ENCODE measurements at regions not wholly inside any gene's neighbourhood (a gene's known extent, or its start where the extent isn't known, plus 50 kb on each side); places are given as distances from the start of the nearest gene placed in this dataset.

GRCh38 chr7:106514881-106515280 lies 146.1 kb downstream of the CCDC71L start:
- ATAC-seq (ENCODE audit: insufficient read depth, low FRiP score) (no peak), DNase-seq (peak in 1 of 3 donors; percentile 39)
- no peak overlapping the region for H3K4me3 ChIP-seq
- no peaks in the 10 kb centered on the region for H3K4me1 ChIP-seq (ENCODE audit: control insufficient read depth in 5 of 5, insufficient read depth in 5 of 5, low read length in 5 of 5)
- WGBS, 2 donors: 77 to 89% methylated on average over 3 of the region's 3 CpGs
- H3K9ac ChIP-seq (ENCODE audit: insufficient read depth in 1 of 2, low read length in 2 of 2): no peak overlapping the region
- TF ChIP-seq CTCF (IDR thresholded peaks at IDR 0.05; ENCODE audit: control extremely low read depth, extremely low read depth): no peak
- H3K9me3 ChIP-seq (ENCODE audit: control insufficient read depth in 4 of 4, insufficient read depth in 3 of 4, low read length in 3 of 4): no peaks in the 10 kb centered on the region
- H3K27me3 ChIP-seq (ENCODE audit: control insufficient read depth in 3 of 3, insufficient read depth in 3 of 3, low read length in 2 of 3): peaks cover 0 to 3% (median 0%) of the 10 kb centered on the region in 3 donors
- no peak overlapping the region for H3K27ac ChIP-seq (ENCODE audit: low read depth in 1 of 2, low read length in 1 of 2)
- H3K36me3 ChIP-seq (ENCODE audit: control insufficient read depth in 4 of 4, insufficient read depth in 4 of 4, low read length in 4 of 4): no peaks in the 10 kb centered on the region

- Histone ChIP-seq H3K27me3 (ENCODE audit: control insufficient read depth in 3 of 3, insufficient read depth in 3 of 3, low read length in 2 of 3) (no peaks in the 10 kb centered on the region), H3K9me3 (ENCODE audit: control insufficient read depth in 4 of 4, insufficient read depth in 3 of 4, low read length in 3 of 4) (no peaks in the 10 kb centered on the region), H3K4me1 (ENCODE audit: control insufficient read depth in 5 of 5, insufficient read depth in 5 of 5, low read length in 5 of 5) (no peaks in the 10 kb centered on the region), H3K9ac (ENCODE audit: insufficient read depth in 1 of 2, low read length in 2 of 2) (no peak overlapping the region), H3K36me3 (ENCODE audit: control insufficient read depth in 4 of 4, insufficient read depth in 4 of 4, low read length in 4 of 4) (no peaks in the 10 kb centered on the region), H3K4me3 (no peak overlapping the region), H3K27ac (ENCODE audit: low read depth in 1 of 2, low read length in 1 of 2) (no peak overlapping the region)
- ATAC-seq (ENCODE audit: insufficient read depth, low FRiP score) (no peak), DNase-seq (no peak)
- WGBS, 2 donors: 97 to 98% methylated on average over 2 of the region's 2 CpGs
- no peak for TF ChIP-seq CTCF (IDR thresholded peaks at IDR 0.05; ENCODE audit: control extremely low read depth, extremely low read depth)
Observed at GRCh38 chr7:106512217-106512616, 148.7 kb downstream of the CCDC71L start.

GRCh38 chr7:106504645-106505044 lies 156.3 kb downstream of the CCDC71L start:
- H3K27ac ChIP-seq (ENCODE audit: low read depth in 1 of 2, low read length in 1 of 2): no peak overlapping the region
- DNase-seq: no peak
- H3K27me3 ChIP-seq (ENCODE audit: control insufficient read depth in 3 of 3, insufficient read depth in 3 of 3, low read length in 2 of 3): no peaks in the 10 kb centered on the region
- no peak overlapping the region for H3K4me3 ChIP-seq
- H3K4me1 ChIP-seq (ENCODE audit: control insufficient read depth in 5 of 5, insufficient read depth in 5 of 5, low read length in 5 of 5): no peaks in the 10 kb centered on the region
- H3K36me3 ChIP-seq (ENCODE audit: control insufficient read depth in 4 of 4, insufficient read depth in 4 of 4, low read length in 4 of 4): no peaks in the 10 kb centered on the region
- no peak overlapping the region for H3K9ac ChIP-seq (ENCODE audit: insufficient read depth in 1 of 2, low read length in 2 of 2)
- WGBS, 2 donors: 65 to 100% methylated on average over 1 of the region's 1 CpG
- no peak for ATAC-seq (ENCODE audit: insufficient read depth, low FRiP score)
- H3K9me3 ChIP-seq (ENCODE audit: control insufficient read depth in 4 of 4, insufficient read depth in 3 of 4, low read length in 3 of 4): peaks cover 0 to 2% (median 0%) of the 10 kb centered on the region in 4 donors
- no peak for TF ChIP-seq CTCF (IDR thresholded peaks at IDR 0.05; ENCODE audit: control extremely low read depth, extremely low read depth)

GRCh38 chr7:106504207-106504606 lies 156.8 kb downstream of the CCDC71L start:
- no peak for DNase-seq
- ATAC-seq (ENCODE audit: insufficient read depth, low FRiP score): no peak
- H3K4me1 ChIP-seq (ENCODE audit: control insufficient read depth in 5 of 5, insufficient read depth in 5 of 5, low read length in 5 of 5): no peaks in the 10 kb centered on the region
- no peaks in the 10 kb centered on the region for H3K36me3 ChIP-seq (ENCODE audit: control insufficient read depth in 4 of 4, insufficient read depth in 4 of 4, low read length in 4 of 4)
- H3K27me3 ChIP-seq (ENCODE audit: control insufficient read depth in 3 of 3, insufficient read depth in 3 of 3, low read length in 2 of 3): no peaks in the 10 kb centered on the region
- 90 to 94% methylated on average over 3 of the region's 3 CpGs for WGBS, 2 donors
- H3K4me3 ChIP-seq: no peak overlapping the region
- TF ChIP-seq CTCF (IDR thresholded peaks at IDR 0.05; ENCODE audit: control extremely low read depth, extremely low read depth): no peak
- H3K27ac ChIP-seq (ENCODE audit: low read depth in 1 of 2, low read length in 1 of 2): no peak overlapping the region
- H3K9me3 ChIP-seq (ENCODE audit: control insufficient read depth in 4 of 4, insufficient read depth in 3 of 4, low read length in 3 of 4): peaks cover 0 to 2% (median 0%) of the 10 kb centered on the region in 4 donors
- no peak overlapping the region for H3K9ac ChIP-seq (ENCODE audit: insufficient read depth in 1 of 2, low read length in 2 of 2)

All from lung (tissue), 11 donors.